ENCODE measurements at regions not wholly inside any gene's neighbourhood (a gene's known extent, or its start where the extent isn't known, plus 50 kb on each side); places are given as distances from the start of the nearest gene placed in this dataset.
"Not testable (repeated sequence)": the region's sequence is repeated elsewhere in the genome, so short reads cannot be mapped to it uniquely, and the experiment has no call there.

- Histone ChIP-seq H3K4me2 (ENCODE audit: low read length) (no peak overlapping the region), H3F3A (ENCODE audit: low read length, unreplicated experiment) (no peaks in the 10 kb centered on the region), H3K27me3 (ENCODE audit: low read length) (no peaks in the 10 kb centered on the region), H3K9ac (ENCODE audit: low read length) (no peak overlapping the region), H3K27ac (ENCODE audit: low read length) (no peak overlapping the region), H3K4me1 (ENCODE audit: insufficient read depth, low read length) (no peaks in the 10 kb centered on the region), H4K20me1 (ENCODE audit: low read length) (no peaks in the 10 kb centered on the region), H3K4me3 (ENCODE audit: low read length) (no peak overlapping the region), H3K9me3 (ENCODE audit: low read length) (0 out of 2 replicates have a peak, but pooled peaks cover 3% of the 10 kb centered on the region), H3K79me2 (ENCODE audit: low read length) (no peaks in the 10 kb centered on the region), H3K9me2 (replicated peaks; ENCODE audit: low read length) (no peaks in the 10 kb centered on the region), H2AFZ (ENCODE audit: low read length) (no peak overlapping the region), H3K36me3 (ENCODE audit: low read depth, low read length) (no peaks in the 10 kb centered on the region)
- ChIA-PET POLR2A (ENCODE audit: unreplicated experiment) (no interaction called here), CTCF (no interaction called here)
- TF ChIP-seq EZH2 (IDR thresholded peaks at IDR 0.05; ENCODE audit: low read length, unreplicated experiment) (no peak), EZH2phosphoT487 (IDR thresholded peaks at IDR 0.05; ENCODE audit: borderline replicate concordance, low read length) (no peak), CTCF (conservative IDR thresholded peaks at IDR 0.05; ENCODE audit: low read depth, low read length) (no peak)
- intact Hi-C loops (cut with micrococcal nuclease) = no loop called here
- ATAC-seq (no peak), DNase-seq (no peak)
- no TSS peak for BruUV-seq (replicated peaks)
These were observed 195.4 kb upstream of the ADGRL3 start for GRCh38 chr4:61004651-61005170.

GRCh38 chr4:61011051-61011450, 189.1 kb upstream of the ADGRL3 start:
- Histone ChIP-seq H3K79me2 (ENCODE audit: low read length) (no peaks in the 10 kb centered on the region), H3K27ac (ENCODE audit: low read length) (no peak overlapping the region), H3K27me3 (ENCODE audit: low read length) (no peaks in the 10 kb centered on the region), H3F3A (ENCODE audit: low read length, unreplicated experiment) (no peaks in the 10 kb centered on the region), H4K20me1 (ENCODE audit: low read length) (no peaks in the 10 kb centered on the region), H3K36me3 (ENCODE audit: low read depth, low read length) (no peaks in the 10 kb centered on the region), H3K9me3 (ENCODE audit: low read length) (no peaks in the 10 kb centered on the region), H2AFZ (ENCODE audit: low read length) (no peak overlapping the region), H3K4me3 (ENCODE audit: low read length) (no peak overlapping the region), H3K9ac (ENCODE audit: low read length) (no peak overlapping the region), H3K4me1 (ENCODE audit: insufficient read depth, low read length) (no peaks in the 10 kb centered on the region), H3K4me2 (ENCODE audit: low read length) (no peak overlapping the region), H3K9me2 (replicated peaks; ENCODE audit: low read length) (no peaks in the 10 kb centered on the region)
- no TSS peak for BruUV-seq (replicated peaks)
- CTCF ChIA-PET = no interaction called here
- POLR2A ChIA-PET (ENCODE audit: unreplicated experiment) = no interaction called here
- ATAC-seq = peak; percentile 49
- TF ChIP-seq EZH2 (IDR thresholded peaks at IDR 0.05; ENCODE audit: low read length, unreplicated experiment) (no peak), CTCF (conservative IDR thresholded peaks at IDR 0.05; ENCODE audit: low read depth, low read length) (no peak), EZH2phosphoT487 (IDR thresholded peaks at IDR 0.05; ENCODE audit: borderline replicate concordance, low read length) (no peak)
- peak; percentile 61 for DNase-seq
- intact Hi-C loops (cut with micrococcal nuclease) = no loop called here

- H3K27ac ChIP-seq (ENCODE audit: low read length); H3K4me3 ChIP-seq (ENCODE audit: low read length); BruUV-seq (replicated peaks); H3K79me2 ChIP-seq (ENCODE audit: low read length); H3K9ac ChIP-seq (ENCODE audit: low read length); H4K20me1 ChIP-seq (ENCODE audit: low read length); H3K9me2 ChIP-seq (replicated peaks; ENCODE audit: low read length); POLR2A ChIA-PET (ENCODE audit: unreplicated experiment); H3K4me1 ChIP-seq (ENCODE audit: insufficient read depth, low read length); H3K4me2 ChIP-seq (ENCODE audit: low read length); H3F3A ChIP-seq (ENCODE audit: low read length, unreplicated experiment); H3K36me3 ChIP-seq (ENCODE audit: low read depth, low read length); H2AFZ ChIP-seq (ENCODE audit: low read length); H3K27me3 ChIP-seq (ENCODE audit: low read length); ATAC-seq; CTCF ChIA-PET; intact Hi-C loops (cut with micrococcal nuclease); DNase-seq; H3K9me3 ChIP-seq (ENCODE audit: low read length): not testable (repeated sequence)
These were observed 188.2 kb upstream of the ADGRL3 start for GRCh38 chr4:61011936-61012335.

Measured in PC-3 (cell line).